Medulla oblongata (tissue), 1 donor: ENCODE measurements at regions not wholly inside any gene's neighbourhood (a gene's known extent, or its start where the extent isn't known, plus 50 kb on each side); places are given as distances from the start of the nearest gene placed in this dataset.
A peak's percentile ranks its signal among the peaks of the same experiment; 100 is the strongest.
"Not testable (repeated sequence)": the region's sequence is repeated elsewhere in the genome, so short reads cannot be mapped to it uniquely, and the experiment has no call there.

Experiments
- DNase-seq: peaks from one replicate; pipeline ENCODE4 v3.0.0-alpha.2; 2015; ENCODE audit errors: extremely low spot score

DNA sequence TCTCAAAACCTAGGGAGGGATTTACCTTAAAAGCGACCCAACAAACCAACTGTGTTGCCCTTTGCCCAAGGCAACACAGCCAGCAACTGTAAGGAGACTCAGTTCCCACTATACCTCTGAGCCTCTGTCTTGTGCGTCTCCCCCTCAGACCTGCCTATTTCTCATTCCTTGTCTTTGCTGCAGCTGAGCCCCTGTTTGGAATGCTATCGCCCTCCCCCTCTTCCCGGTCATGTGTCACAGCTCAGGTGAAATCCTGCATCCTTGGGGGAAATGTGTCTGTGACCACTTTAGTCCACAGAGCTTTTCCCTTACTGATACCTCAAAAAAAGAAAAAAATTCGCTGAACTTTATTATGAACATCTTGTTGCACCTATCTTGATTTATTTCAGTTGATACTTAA is 52.0 kb upstream of the LRIG1 start:
- DNase-seq: no peak

GRCh38 chr3:66553441-66554113 is 52.8 kb upstream of the LRIG1 start:
- no peak for DNase-seq

GRCh38 chr3:66554178-66554577 is 53.4 kb upstream of the LRIG1 start:
- DNase-seq: no peak

DNA sequence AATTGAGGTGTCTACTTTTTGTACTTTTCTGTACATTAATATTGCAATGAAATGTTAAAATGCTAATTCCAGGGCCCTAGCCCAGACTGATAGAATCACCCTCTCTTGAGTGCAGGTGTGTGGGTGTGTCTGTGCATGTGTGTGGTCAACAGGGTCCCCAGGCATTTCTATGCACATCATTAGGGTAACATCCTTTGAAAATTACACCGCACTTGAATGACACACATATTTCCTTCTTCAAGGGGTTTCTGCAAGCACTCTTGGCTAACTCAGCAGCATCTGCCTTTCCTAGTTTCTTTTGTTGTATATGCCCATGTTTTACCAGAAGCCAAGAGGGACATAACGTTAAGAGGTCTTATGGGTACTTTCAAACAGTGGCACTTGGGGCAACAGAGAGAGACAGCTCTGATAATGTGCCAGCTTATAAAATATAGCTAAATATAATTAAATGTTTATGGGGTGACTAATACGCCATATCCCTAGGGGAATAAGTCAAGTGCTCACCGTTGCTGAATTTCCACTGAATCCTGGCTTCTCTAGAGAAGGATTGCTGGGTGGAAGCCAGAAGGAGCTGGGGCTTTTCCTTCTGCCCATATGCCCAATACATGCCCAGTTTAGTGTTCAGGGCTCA is 54.5 kb upstream of the LRIG1 start:
- no peak for DNase-seq

GRCh38 chr3:66557170-66557569 is 56.3 kb upstream of the LRIG1 start:
- DNase-seq: no peak

DNA sequence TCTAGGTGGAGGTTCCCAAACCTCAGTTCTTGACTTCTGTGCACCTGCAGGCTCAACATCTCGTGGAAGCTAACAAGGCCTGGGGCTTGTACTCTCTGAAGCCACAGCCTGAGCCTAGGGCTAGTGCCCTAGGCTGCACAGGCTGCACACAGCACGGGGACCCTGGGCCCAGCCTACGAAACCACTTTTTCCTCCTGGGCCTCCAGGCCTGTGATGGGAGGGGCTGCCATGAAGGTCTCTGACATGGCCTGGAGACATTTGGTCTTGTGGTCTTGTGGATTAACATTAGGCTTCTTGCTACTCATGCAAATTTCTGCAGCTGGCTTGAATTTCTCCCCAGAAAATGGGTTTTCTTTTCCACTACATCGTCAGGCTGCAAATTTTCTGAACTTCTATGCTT is 59.1 kb upstream of the LRIG1 start:
- not testable (repeated sequence) for DNase-seq

DNA sequence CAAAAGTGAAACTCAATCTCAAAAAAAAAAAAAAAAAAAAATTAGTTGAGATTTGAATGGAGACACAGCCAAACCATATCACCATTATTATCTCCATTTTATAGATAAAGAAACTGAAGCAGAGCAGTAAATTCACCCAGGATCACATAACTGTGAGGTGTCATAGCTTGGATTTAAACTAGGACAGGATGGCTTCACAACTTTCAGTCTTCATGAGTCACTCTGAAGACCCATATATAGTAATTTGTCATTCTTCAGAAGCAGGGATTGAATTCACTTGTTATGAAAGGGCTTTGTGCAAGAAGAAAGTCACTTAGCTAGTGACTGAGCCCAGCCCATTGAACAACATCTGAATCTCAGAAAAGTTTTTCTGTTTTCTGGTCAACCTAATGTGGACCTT is 60.5 kb upstream of the LRIG1 start:
- DNase-seq: no peak

- DNase-seq: no peak
Observed at GRCh38 chr3:66565301-66565700, 64.5 kb upstream of the LRIG1 start.

DNA sequence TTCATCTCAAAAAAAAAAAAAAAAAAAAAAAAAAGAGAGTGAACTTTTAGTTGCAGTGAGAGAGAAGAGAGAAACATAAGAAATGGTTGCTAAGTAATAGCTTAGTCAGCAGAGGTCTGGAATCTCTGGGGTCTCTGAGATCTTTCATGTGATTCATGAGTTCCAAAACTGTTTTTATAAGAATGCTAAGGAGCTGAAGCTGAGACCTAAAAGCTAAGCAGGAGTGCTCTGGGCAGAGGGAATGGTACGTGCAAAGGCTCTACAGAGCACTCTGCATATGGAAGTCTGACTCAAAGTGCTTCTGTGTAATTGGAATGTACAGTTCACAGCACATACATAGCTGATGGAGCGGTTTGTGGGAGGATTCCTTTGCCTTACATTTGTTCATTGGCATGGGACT is 66.3 kb upstream of the LRIG1 start:
- no peak for DNase-seq

GRCh38 chr3:66572090-66572675 is 71.4 kb upstream of the LRIG1 start:
- peak; percentile 37 for DNase-seq

DNA sequence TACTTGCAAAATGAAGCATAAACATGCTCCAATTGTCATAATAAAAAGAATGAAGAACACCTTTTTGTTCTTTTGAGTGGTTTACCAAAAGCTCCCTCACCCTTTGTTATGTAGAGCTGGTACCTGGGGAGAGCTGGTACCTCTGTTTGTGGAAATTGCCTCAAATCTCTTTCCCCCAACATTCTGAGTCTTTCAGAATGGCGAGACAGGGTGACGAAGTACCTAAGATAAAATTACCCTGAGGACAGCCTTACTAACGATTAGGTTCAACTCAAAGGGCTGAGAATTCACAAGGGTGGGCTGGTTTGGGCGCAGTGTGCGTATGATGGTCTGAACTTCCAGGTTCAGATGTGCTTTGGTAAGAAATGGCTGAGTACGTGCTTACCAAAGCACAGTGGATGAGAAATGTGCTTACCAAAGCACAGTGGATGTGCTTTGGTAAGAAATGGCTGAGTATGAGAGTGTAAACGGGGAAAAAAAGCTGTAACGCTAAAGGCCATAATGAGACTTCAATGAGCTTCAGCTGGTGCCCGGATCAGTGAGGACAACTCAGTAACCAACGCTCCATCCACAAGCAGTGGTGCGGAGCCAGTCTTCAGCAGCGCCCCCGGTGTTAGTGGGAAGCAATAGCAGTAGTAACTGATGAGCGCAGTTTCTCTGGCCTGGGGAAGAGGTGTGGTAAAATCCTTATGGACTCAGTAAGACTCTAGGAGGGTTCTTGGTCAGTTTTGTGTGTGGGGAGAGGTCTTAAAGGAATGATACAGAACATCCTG is 72.3 kb upstream of the LRIG1 start:
- no peak for DNase-seq

DNA sequence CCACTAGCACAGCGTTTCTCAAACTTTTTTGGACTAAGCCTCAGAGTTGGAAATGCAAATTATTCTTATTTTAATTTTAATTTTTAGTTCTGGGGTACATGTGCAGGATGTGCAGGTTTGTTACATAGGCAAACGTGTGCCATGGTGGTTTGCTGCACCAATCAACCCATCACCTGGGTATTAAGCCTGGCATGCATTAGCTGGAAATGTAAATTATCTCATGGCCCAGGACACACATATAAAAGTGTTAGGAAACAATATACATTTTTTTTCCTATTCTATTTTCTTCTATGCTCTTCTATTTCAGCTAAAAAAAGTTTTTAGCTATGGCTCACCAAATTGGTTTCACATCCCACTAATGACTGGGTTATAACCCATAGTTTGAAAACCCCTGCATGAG is 73.3 kb upstream of the LRIG1 start:
- no peak for DNase-seq

- DNase-seq: peak; percentile 40
Observed at GRCh38 chr3:66577426-66578203, 76.8 kb upstream of the LRIG1 start.

GRCh38 chr3:66581256-66581655 is 80.4 kb upstream of the LRIG1 start:
- DNase-seq: no peak

DNA sequence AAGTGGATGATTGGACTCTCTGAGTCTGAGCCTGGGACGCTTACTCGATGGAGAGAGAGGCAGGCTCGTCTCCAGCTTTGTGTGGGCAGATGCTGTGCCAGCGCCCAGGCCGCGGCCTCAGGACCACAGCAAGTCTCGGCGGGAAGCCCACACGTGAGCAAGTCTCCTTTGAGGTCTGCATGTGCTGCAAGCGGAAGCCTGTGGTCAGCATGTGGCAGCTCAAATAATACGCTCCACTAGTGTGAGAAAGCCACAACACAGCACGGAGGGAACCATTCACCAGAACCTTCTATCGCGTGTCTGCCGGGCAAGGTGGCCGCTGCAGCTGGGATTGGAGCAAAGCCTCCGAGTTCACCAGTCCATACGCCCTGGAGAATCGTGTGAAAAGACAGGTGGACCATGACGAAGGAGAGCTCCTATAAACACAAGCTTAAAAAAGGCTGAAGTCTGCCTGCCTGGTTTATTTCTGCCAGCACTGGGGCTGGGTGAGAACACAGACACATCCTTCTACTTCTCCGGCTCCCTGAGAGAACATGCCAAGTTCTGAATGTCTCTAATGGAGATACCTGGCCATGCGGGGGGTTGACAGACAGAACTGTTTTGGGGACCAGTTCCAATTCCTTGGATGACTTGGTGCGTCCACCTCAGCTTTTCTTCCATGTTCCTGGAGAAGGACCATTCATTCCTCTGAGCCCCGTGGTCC is 82.0 kb upstream of the LRIG1 start:
- DNase-seq: no peak

DNA sequence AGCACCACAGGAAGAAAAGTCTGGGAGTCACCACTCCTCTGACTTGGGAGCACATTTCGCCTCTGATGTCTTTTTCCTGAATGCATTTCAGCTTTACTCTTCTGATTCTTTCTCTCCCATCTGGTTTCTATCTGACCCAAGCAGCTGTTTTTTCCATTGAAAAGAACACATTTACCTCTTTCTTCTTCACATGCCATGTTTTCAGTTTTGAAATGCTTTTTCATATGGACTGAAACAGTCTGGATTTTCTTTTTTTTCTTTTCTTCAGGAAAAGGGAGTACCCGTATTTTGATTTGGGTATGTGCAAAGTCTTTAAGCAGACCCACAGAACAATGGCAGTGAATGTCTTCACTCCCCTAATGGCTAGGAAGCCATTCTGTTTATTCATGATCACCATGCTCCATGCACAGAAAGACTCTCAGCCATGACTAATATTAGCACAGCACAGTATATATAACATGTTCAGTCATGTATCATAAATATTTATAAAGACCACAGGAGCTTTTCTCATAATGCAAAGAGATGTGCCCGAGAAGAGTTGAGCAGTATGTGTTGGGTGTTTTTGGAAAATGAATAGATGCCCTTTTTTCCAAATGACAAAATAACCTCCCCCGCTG is 82.7 kb upstream of the LRIG1 start:
- DNase-seq: no peak

DNA sequence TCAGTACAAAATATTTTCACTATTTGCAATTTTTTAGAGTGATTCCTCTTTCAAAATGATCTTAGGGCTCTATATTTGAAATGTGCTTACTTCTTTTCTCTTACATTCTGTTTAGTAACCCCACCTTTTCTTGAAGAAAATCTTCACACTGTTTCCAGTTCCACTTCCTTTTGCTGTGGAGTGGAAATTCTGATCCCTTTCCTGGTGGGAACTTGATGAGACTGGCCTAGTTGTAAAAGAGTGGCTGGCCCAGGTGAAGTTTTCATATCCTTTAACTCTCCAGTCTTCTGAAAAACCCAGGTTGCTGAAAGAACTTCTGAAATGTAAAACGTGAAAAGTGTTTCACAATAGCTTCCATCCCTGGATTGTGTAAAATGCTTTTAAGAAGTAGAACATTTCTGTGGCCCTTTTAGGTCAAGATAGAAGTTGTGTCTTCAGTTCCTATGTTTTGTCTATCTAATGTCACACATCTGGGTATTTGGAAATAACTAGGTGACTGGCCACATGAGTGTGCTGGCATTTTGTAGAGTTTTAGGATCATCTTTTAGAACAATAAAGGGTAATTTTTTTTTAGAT is 84.8 kb upstream of the LRIG1 start:
- DNase-seq: no peak

- DNase-seq: no peak
Observed at GRCh38 chr3:66586853-66587252, 86.0 kb upstream of the LRIG1 start.

DNA sequence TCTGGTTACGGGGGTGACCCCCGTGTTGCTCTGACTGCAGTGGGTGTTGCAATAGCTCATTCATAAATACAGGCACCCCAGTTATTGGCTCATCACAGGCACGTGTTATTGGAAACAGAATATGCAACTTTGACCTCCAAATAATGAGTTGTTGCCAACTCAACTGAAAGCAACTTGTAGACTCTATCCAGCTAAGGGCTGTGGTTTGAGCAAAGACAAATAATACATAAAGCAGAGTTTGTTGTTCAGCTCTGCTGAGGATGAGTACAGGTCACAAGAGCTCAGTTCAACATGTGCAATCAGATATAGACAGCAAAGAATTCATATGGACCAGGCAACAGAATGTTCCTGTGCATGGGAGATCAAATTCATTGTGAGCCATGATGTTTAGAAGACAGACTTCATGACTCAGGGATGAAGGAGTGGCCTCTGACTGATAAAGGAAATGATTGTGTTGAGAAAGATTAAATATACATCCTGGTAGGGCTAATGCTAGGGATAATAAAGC is 87.6 kb upstream of the LRIG1 start:
- no peak for DNase-seq
